ENCODE measurements at regions not wholly inside any gene's neighbourhood (a gene's known extent, or its start where the extent isn't known, plus 50 kb on each side); places are given as distances from the start of the nearest gene placed in this dataset.
"Not testable (repeated sequence)": the region's sequence is repeated elsewhere in the genome, so short reads cannot be mapped to it uniquely, and the experiment has no call there.

GRCh38 chr6:130708338-130708737 lies 118.9 kb upstream of the SMLR1 start:
- no peak overlapping the region for H3K4me3 Mint-ChIP-seq
- no peak for TF ChIP-seq CTCF (IDR thresholded peaks at IDR 0.05; ENCODE audit: unreplicated experiment)
- DNase-seq (ENCODE audit: low spot score in 2 of 2, unreplicated experiment in 2 of 2) = no peak
- H3K9me3 Mint-ChIP-seq = peaks cover 25% of the 10 kb centered on the region
- peak overlapping the region; percentile 79 for H3K27ac Mint-ChIP-seq
- H3K36me3 Mint-ChIP-seq = no peaks in the 10 kb centered on the region
- peaks cover 20% of the 10 kb centered on the region for H3K4me1 Mint-ChIP-seq
- H3K27me3 Mint-ChIP-seq (ENCODE audit: low read depth) = no peaks in the 10 kb centered on the region

- not testable (repeated sequence) for DNase-seq (ENCODE audit: low spot score in 2 of 2, unreplicated experiment in 2 of 2); H3K4me3 Mint-ChIP-seq; H3K9me3 Mint-ChIP-seq; H3K36me3 Mint-ChIP-seq; H3K27me3 Mint-ChIP-seq (ENCODE audit: low read depth); H3K27ac Mint-ChIP-seq
- H3K4me1 Mint-ChIP-seq = peaks cover 28% of the 10 kb centered on the region
Observed at GRCh38 chr6:130711641-130712040, 115.6 kb upstream of the SMLR1 start.

- H3K27ac Mint-ChIP-seq = no peak overlapping the region
- no peaks in the 10 kb centered on the region for H3K36me3 Mint-ChIP-seq
- no peak for DNase-seq (ENCODE audit: low spot score in 2 of 2, unreplicated experiment in 2 of 2)
- no peak for TF ChIP-seq CTCF (IDR thresholded peaks at IDR 0.05; ENCODE audit: unreplicated experiment)
- no peak overlapping the region for H3K4me3 Mint-ChIP-seq
- peaks cover 23% of the 10 kb centered on the region for H3K4me1 Mint-ChIP-seq
- no peaks in the 10 kb centered on the region for H3K27me3 Mint-ChIP-seq (ENCODE audit: low read depth)
- peaks cover 7% of the 10 kb centered on the region for H3K9me3 Mint-ChIP-seq
Observed at GRCh38 chr6:130713144-130713543, 114.1 kb upstream of the SMLR1 start.

GRCh38 chr6:130715058-130715457 lies 112.1 kb upstream of the SMLR1 start:
- H3K36me3 Mint-ChIP-seq = no peaks in the 10 kb centered on the region
- H3K9me3 Mint-ChIP-seq = peaks cover 21% of the 10 kb centered on the region
- TF ChIP-seq CTCF (IDR thresholded peaks at IDR 0.05; ENCODE audit: unreplicated experiment) = no peak
- H3K27ac Mint-ChIP-seq = no peak overlapping the region
- H3K4me1 Mint-ChIP-seq = peaks cover 15% of the 10 kb centered on the region
- H3K4me3 Mint-ChIP-seq = no peak overlapping the region
- H3K27me3 Mint-ChIP-seq (ENCODE audit: low read depth) = no peaks in the 10 kb centered on the region
- no peak for DNase-seq (ENCODE audit: low spot score in 2 of 2, unreplicated experiment in 2 of 2)

- no peaks in the 10 kb centered on the region for H3K36me3 Mint-ChIP-seq
- H3K9me3 Mint-ChIP-seq = peaks cover 21% of the 10 kb centered on the region
- H3K27me3 Mint-ChIP-seq (ENCODE audit: low read depth) = no peaks in the 10 kb centered on the region
- DNase-seq (ENCODE audit: low spot score in 2 of 2, unreplicated experiment in 2 of 2) = no peak
- no peak for TF ChIP-seq CTCF (IDR thresholded peaks at IDR 0.05; ENCODE audit: unreplicated experiment)
- H3K4me3 Mint-ChIP-seq = no peak overlapping the region
- peaks cover 15% of the 10 kb centered on the region for H3K4me1 Mint-ChIP-seq
- H3K27ac Mint-ChIP-seq = no peak overlapping the region
Observed at GRCh38 chr6:130716466-130716865, 110.7 kb upstream of the SMLR1 start.

- TF ChIP-seq CTCF (IDR thresholded peaks at IDR 0.05; ENCODE audit: unreplicated experiment) = no peak
- H3K9me3 Mint-ChIP-seq = peaks cover 21% of the 10 kb centered on the region
Observed at GRCh38 chr6:130717657-130718056, 109.5 kb upstream of the SMLR1 start.

More at GRCh38 chr6:130717657-130718056, 109.5 kb upstream of the SMLR1 start:
- H3K27ac Mint-ChIP-seq = no peak overlapping the region
- peaks cover 15% of the 10 kb centered on the region for H3K4me1 Mint-ChIP-seq
- no peak overlapping the region for H3K4me3 Mint-ChIP-seq
- no peaks in the 10 kb centered on the region for H3K27me3 Mint-ChIP-seq (ENCODE audit: low read depth)
- H3K36me3 Mint-ChIP-seq = no peaks in the 10 kb centered on the region
- DNase-seq (ENCODE audit: low spot score in 2 of 2, unreplicated experiment in 2 of 2) = no peak

Measured in mesothelial cell of epicardium (in vitro differentiated cells).